OCI-LY7 (cell line): ENCODE measurements at regions not wholly inside any gene's neighbourhood (a gene's known extent, or its start where the extent isn't known, plus 50 kb on each side); places are given as distances from the start of the nearest gene placed in this dataset.

Experiments used
- CTCF ChIP-seq: fragments of 200-600 bp; sonication (generic); conservative IDR thresholded peaks from 2 replicates; pipeline ENCODE4 v1.5.1; 2014; ENCODE audit warnings: mild to moderate bottlenecking, antibody characterized with exemption, low read length, moderate library complexity, mixed read lengths
- EZH2phosphoT487 ChIP-seq: fragments of 200-600 bp; sonication (generic); IDR thresholded peaks from 2 replicates; pipeline ENCODE4 v1.6.1; 2018; ENCODE audit warnings: low read depth, borderline replicate concordance, mild to moderate bottlenecking, mixed run types, antibody characterized with exemption, low read length, moderate library complexity, mixed read lengths

GRCh38 chr21:24852610-24853195 is 754.6 kb downstream of the MRPL39 start:
- TF ChIP-seq EZH2phosphoT487 (no peak), CTCF (no peak)
